IMR-90 (cell line): ENCODE measurements at regions not wholly inside any gene's neighbourhood (a gene's known extent, or its start where the extent isn't known, plus 50 kb on each side); places are given as distances from the start of the nearest gene placed in this dataset.

Source experiments
- ATAC-seq: fragments of 200-7000 bp; cut with Tn5 transposase; 2 replicates; pipeline ENCODE4 v1.9.1; 2020; ENCODE audit warnings: low read depth, mild to moderate bottlenecking, moderate library complexity
- BruUV-seq: library from RNA; stranded (reverse); fragments of 400-500 nt; replicated peaks from 2 replicates; lab custom pipeline; 2021; lab: Mats Ljungman, UMichigan
- CTCF ChIA-PET: fragments of 300-600 bp; formaldehyde crosslinking; extraction: SDS; loops from one replicate; lab custom pipeline; 2021; ENCODE audit warnings: antibody characterized with exemption; lab: Yijun Ruan, JAX
- POLR2A ChIA-PET: fragments of 300-600 bp; sonication (Branson Sonifier 250); formaldehyde crosslinking; loops from one replicate; lab custom pipeline; 2022; ENCODE audit warnings: antibody characterized with exemption; ENCODE audit not compliant: unreplicated experiment; lab: Charles Lee
- DNase-seq: peaks from one replicate; pipeline ENCODE4 v3.0.0; 2013
- H2AFZ ChIP-seq: replicated peaks from 2 replicates; pipeline ENCODE3; 2013; ENCODE audit warnings: low read length, mild to moderate bottlenecking; ENCODE audit not compliant: poor library complexity
- H2AK5ac ChIP-seq: 2 replicates; pipeline ENCODE4 v1.6.1; 2013; ENCODE audit warnings: low read depth, low read length, inconsistent platforms
- H2AK9ac ChIP-seq: replicated peaks from 2 replicates; pipeline ENCODE3; 2013; ENCODE audit warnings: mild to moderate bottlenecking, low read depth, low read length, moderate library complexity; ENCODE audit not compliant: poor library complexity
- H2BK120ac ChIP-seq: 2 replicates; pipeline ENCODE4 v1.6.1; 2013; ENCODE audit warnings: low read depth, low read length, inconsistent platforms
- H2BK15ac ChIP-seq: 3 replicates; pipeline ENCODE4 v1.6.1; 2013; ENCODE audit warnings: low read depth, low read length, inconsistent platforms
- H2BK20ac ChIP-seq: 2 replicates; pipeline ENCODE4 v1.6.1; 2013; ENCODE audit warnings: low read depth, mild to moderate bottlenecking, inconsistent platforms, low read length, moderate library complexity
- H2BK5ac ChIP-seq: 2 replicates; pipeline ENCODE4 v1.6.1; 2013; ENCODE audit warnings: mild to moderate bottlenecking, low read depth, low read length, inconsistent platforms; ENCODE audit not compliant: poor library complexity, severe bottlenecking
- H3K14ac ChIP-seq: replicated peaks from 2 replicates; pipeline ENCODE4 v1.6.1; 2013; ENCODE audit warnings: low read depth, low read length, inconsistent platforms
- H3K18ac ChIP-seq: 2 replicates; pipeline ENCODE4 v1.6.1; 2013; ENCODE audit warnings: low read depth, low read length, control low read depth
- H3K23ac ChIP-seq: 2 replicates; pipeline ENCODE4 v1.6.1; 2013; ENCODE audit warnings: low read depth, low read length, inconsistent platforms
- H3K27ac ChIP-seq: 2 replicates; pipeline ENCODE4 v1.5.1; 2013; ENCODE audit warnings: mild to moderate bottlenecking, control low read depth, low read length; ENCODE audit not compliant: insufficient read depth
- H3K27me3 ChIP-seq: 2 replicates; pipeline ENCODE4 v1.6.1; 2013; ENCODE audit warnings: low read length; ENCODE audit not compliant: control insufficient read depth, insufficient read depth
- H3K36me3 ChIP-seq: 2 replicates; pipeline ENCODE4 v1.6.1; 2013; ENCODE audit warnings: low read length, mixed read lengths; ENCODE audit not compliant: control insufficient read depth, insufficient read depth
- H3K4ac ChIP-seq: 2 replicates; pipeline ENCODE4 v1.6.1; 2013; ENCODE audit warnings: low read depth, low read length, inconsistent platforms
- H3K4me1 ChIP-seq: 2 replicates; pipeline ENCODE4 v1.6.1; 2013; ENCODE audit warnings: low read length, mixed read lengths; ENCODE audit not compliant: control insufficient read depth, insufficient read depth
- H3K4me2 ChIP-seq: 2 replicates; pipeline ENCODE4 v1.6.1; 2013; ENCODE audit warnings: low read depth, mild to moderate bottlenecking, control low read depth, low read length, moderate library complexity
- H3K4me3 ChIP-seq: 2 replicates; pipeline ENCODE4 v1.5.1; 2013; ENCODE audit warnings: low read depth, mild to moderate bottlenecking, control low read depth, low read length, moderate library complexity; ENCODE audit not compliant: insufficient read depth
- H3K56ac ChIP-seq: 2 replicates; pipeline ENCODE4 v1.6.1; 2013; ENCODE audit warnings: low read length, inconsistent platforms; ENCODE audit not compliant: insufficient read depth; ENCODE audit errors: extremely low read depth
- H3K79me1 ChIP-seq, 2 experiments: 2 replicates each; pipeline ENCODE4 v1.6.1; 2013; ENCODE audit warnings: low read length in 2 of 2, inconsistent platforms in 1 of 2, low read depth in 1 of 2
- H3K9ac ChIP-seq: 2 replicates; pipeline ENCODE4 v1.6.1; 2013; ENCODE audit warnings: low read depth, low read length, control low read depth
- H3K9me1 ChIP-seq: 2 replicates; pipeline ENCODE4 v1.6.1; 2013; ENCODE audit warnings: low read length, inconsistent platforms; ENCODE audit not compliant: insufficient read depth
- H3K9me3 ChIP-seq: 2 replicates; pipeline ENCODE4 v1.6.1; 2013; ENCODE audit warnings: low read length; ENCODE audit not compliant: control insufficient read depth, insufficient read depth
- H4K20me1 ChIP-seq: 2 replicates; pipeline ENCODE4 v1.6.1; 2013; ENCODE audit warnings: low read length, inconsistent platforms; ENCODE audit not compliant: insufficient read depth
- H4K5ac ChIP-seq: 2 replicates; pipeline ENCODE4 v1.6.1; 2013; ENCODE audit warnings: mild to moderate bottlenecking, low read depth, low read length, control low read depth
- H4K8ac ChIP-seq, 2 experiments: 2 replicates each; pipeline ENCODE4 v1.6.1; 2013; ENCODE audit warnings: low read depth in 2 of 2, low read length in 2 of 2, control low read depth in 1 of 2, inconsistent platforms in 1 of 2
- H4K91ac ChIP-seq: 2 replicates; pipeline ENCODE4 v1.6.1; 2013; ENCODE audit warnings: low read depth, low read length, inconsistent platforms; ENCODE audit not compliant: insufficient read depth
- CEBPB ChIP-seq: IDR thresholded peaks from 2 replicates; pipeline ENCODE4 v1.6.1; 2012; ENCODE audit warnings: low read depth, low read length, improper control_type of control experiment
- CHD1 ChIP-seq: IDR thresholded peaks from 2 replicates; pipeline ENCODE4 v1.6.1; 2012; ENCODE audit warnings: low read depth, low read length, improper control_type of control experiment
- FOS ChIP-seq: fragments of 150-350 bp; IDR thresholded peaks from 2 replicates; pipeline ENCODE4 v1.6.1; 2016; ENCODE audit warnings: low read depth, low read length
- MAFK ChIP-seq: IDR thresholded peaks from 2 replicates; pipeline ENCODE4 v1.6.1; 2012; ENCODE audit warnings: low read depth, low read length, improper control_type of control experiment
- MXI1 ChIP-seq: IDR thresholded peaks from 2 replicates; pipeline ENCODE4 v1.6.1; 2012; ENCODE audit warnings: low read depth, mild to moderate bottlenecking, low read length, moderate library complexity, borderline replicate concordance
- NFE2L2 ChIP-seq: fragments of 150-350 bp; IDR thresholded peaks from 2 replicates; pipeline ENCODE4 v1.6.1; 2016; ENCODE audit warnings: low read depth, mild to moderate bottlenecking, low read length
- POLR2A ChIP-seq: IDR thresholded peaks from 2 replicates; pipeline ENCODE4 v1.6.1; 2012; ENCODE audit warnings: mild to moderate bottlenecking, low read depth, low read length
- RAD21 ChIP-seq: IDR thresholded peaks from 2 replicates; pipeline ENCODE4 v1.6.1; 2012; ENCODE audit warnings: low read length, improper control_type of control experiment
- SMC3 ChIP-seq: fragments of 150-350 bp; IDR thresholded peaks from 2 replicates; pipeline ENCODE4 v1.6.1; 2016; ENCODE audit warnings: low read depth, mild to moderate bottlenecking, antibody characterized with exemption, low read length, moderate library complexity
- WGBS, 2 experiments: methylation state at CpG; one replicate each; pipeline versions ENCODE4 v1.1.5 to v1.1.7; 2013; ENCODE audit warnings: missing lambda C conversion rate in 2 of 2; ENCODE audit not compliant: insufficient read length in 1 of 2; ENCODE audit errors: extremely low coverage in 2 of 2; 5-methylcytosine and 5-hydroxymethylcytosine counted together
- dilution Hi-C: fragments of 300-500 bp; cut with HindIII; formaldehyde crosslinking; loops from one replicate; pipeline ENCODE4 v1.14.3; 2018; ENCODE audit warnings: low sequenced_read_pairs; ENCODE audit not compliant: unreplicated experiment
- in situ Hi-C: fragments of 300-500 bp; cut with MboI; formaldehyde crosslinking; loops from 3 replicates; pipeline ENCODE4 v1.14.3; 2019; ENCODE audit warnings: low sequenced_read_pairs, inconsistent platforms, mixed read lengths
- intact Hi-C: fragments of 100-400 bp; cut with micrococcal nuclease; formaldehyde crosslinking; loops from 2 replicates; pipeline ENCODE4 v1.10.0; 2022

DNA sequence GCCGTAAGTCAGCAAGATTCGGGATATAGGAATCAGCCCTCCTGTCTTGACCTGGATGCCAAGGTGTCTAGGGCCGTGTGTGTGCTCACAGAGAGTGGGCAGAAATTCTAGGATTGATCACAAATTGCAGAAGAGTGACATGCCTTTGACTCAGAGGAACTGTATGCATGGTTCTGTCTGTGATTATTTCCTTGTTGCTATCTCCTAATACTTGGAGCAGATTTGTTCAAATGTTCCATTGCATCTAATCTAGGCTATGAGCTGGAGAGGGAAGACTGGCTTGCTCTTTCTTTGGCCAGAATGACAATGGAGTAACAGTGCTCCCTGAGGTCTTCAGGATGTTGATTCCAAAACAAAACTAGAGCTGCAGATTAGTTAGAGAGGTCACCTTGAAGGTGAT, 115.0 kb downstream of the EN1 start:
- intact Hi-C loops (no loop called here), in situ Hi-C loops (no loop called here), dilution Hi-C loops (no loop called here)
- no TSS peak for BruUV-seq
- Histone ChIP-seq H3K4me1 (no peaks in the 10 kb centered on the region), H3K27ac (no peak overlapping the region), H3K18ac (no peak overlapping the region), H3K4ac (no peak overlapping the region), H2BK15ac (no peak overlapping the region), H2BK120ac (no peak overlapping the region), H3K4me3 (no peak overlapping the region), H3K79me1 (no peaks in the 10 kb centered on the region), H3K14ac (no peak overlapping the region), H3K36me3 (no peaks in the 10 kb centered on the region), H4K20me1 (no peaks in the 10 kb centered on the region), H3K4me2 (no peak overlapping the region), H4K8ac (no peak overlapping the region), H3K27me3 (peaks cover 2% of the 10 kb centered on the region; the same call in 1 of the 2 replicates), H2AFZ (no peak overlapping the region), H2AK5ac (no peak overlapping the region), H4K91ac (no peak overlapping the region), H4K5ac (no peak overlapping the region), H3K9me1 (no peaks in the 10 kb centered on the region), H3K56ac (no peak overlapping the region), H3K9ac (no peak overlapping the region), H2BK5ac (no peak overlapping the region), H3K9me3 (no peaks in the 10 kb centered on the region), H3K23ac (no peak overlapping the region), H2AK9ac (no peak overlapping the region), H2BK20ac (no peak overlapping the region)
- DNase-seq, result no peak
- ATAC-seq, result no peak
- POLR2A ChIA-PET, result no interaction called here
- TF ChIP-seq MXI1 (no peak), RAD21 (no peak), NFE2L2 (no peak), CHD1 (no peak), CEBPB (no peak), SMC3 (no peak), FOS (no peak), POLR2A (no peak), MAFK (no peak)
- 60% methylated on average over 2 of the region's 3 CpGs; no CpG with 5 or more reads in 1 of the 2 experiments for WGBS, 2 experiments
- CTCF ChIA-PET, result no interaction called here
